ENCODE measurements at regions not wholly inside any gene's neighbourhood (a gene's known extent, or its start where the extent isn't known, plus 50 kb on each side); places are given as distances from the start of the nearest gene placed in this dataset.

GRCh38 chr7:138325434-138325833 lies 134.6 kb upstream of the TRIM24 start:
- Histone ChIP-seq H3K36me3 (ENCODE audit: control insufficient read depth, insufficient read depth, low read length) (no peaks in the 10 kb centered on the region), H3K79me1 (ENCODE audit: low read depth in 1 of 2, low read length in 2 of 2) (no peaks in the 10 kb centered on the region), H2BK5ac (ENCODE audit: low read depth, low read length, poor library complexity, severe bottlenecking) (no peak overlapping the region), H3K4ac (ENCODE audit: low read depth, low read length) (no peak overlapping the region), H3K18ac (ENCODE audit: low read depth, low read length) (no peak overlapping the region), H3K23ac (ENCODE audit: low read depth, low read length) (no peak overlapping the region), H3K9me1 (ENCODE audit: insufficient read depth, low read length) (no peaks in the 10 kb centered on the region), H2BK15ac (ENCODE audit: low read depth, low read length) (no peak overlapping the region), H3K56ac (ENCODE audit: extremely low read depth, insufficient read depth, low read length) (no peak overlapping the region), H3K27ac (ENCODE audit: insufficient read depth, low read length) (no peak overlapping the region), H4K8ac (ENCODE audit: low read depth in 2 of 2, low read length in 2 of 2) (no peak overlapping the region), H3K27me3 (ENCODE audit: control insufficient read depth, insufficient read depth, low read length) (no peaks in the 10 kb centered on the region), H2AK9ac (replicated peaks; ENCODE audit: low read depth, low read length, poor library complexity) (no peak overlapping the region), H2AK5ac (ENCODE audit: low read depth, low read length) (no peak overlapping the region), H4K5ac (ENCODE audit: low read depth, low read length) (no peak overlapping the region), H2BK20ac (ENCODE audit: low read depth, low read length) (no peak overlapping the region), H2BK120ac (ENCODE audit: low read depth, low read length) (no peak overlapping the region), H3K9me3 (ENCODE audit: control insufficient read depth, insufficient read depth, low read length) (peaks cover 5% of the 10 kb centered on the region; the same call in 1 of the 2 replicates), H3K4me2 (ENCODE audit: low read depth, low read length) (no peak overlapping the region), H4K91ac (ENCODE audit: insufficient read depth, low read depth, low read length) (no peak overlapping the region), H4K20me1 (ENCODE audit: insufficient read depth, low read length) (no peaks in the 10 kb centered on the region), H3K4me1 (ENCODE audit: control insufficient read depth, insufficient read depth, low read length) (no peaks in the 10 kb centered on the region), H3K9ac (ENCODE audit: low read depth, low read length) (no peak overlapping the region), H3K4me3 (ENCODE audit: insufficient read depth, low read depth, low read length) (no peak overlapping the region), H3K14ac (replicated peaks; ENCODE audit: low read depth, low read length) (no peak overlapping the region), H2AFZ (replicated peaks; ENCODE audit: low read length, poor library complexity) (no peak overlapping the region)
- dilution Hi-C loops (cut with HindIII; ENCODE audit: low sequenced_read_pairs, unreplicated experiment): no loop called here
- no peak for ATAC-seq (ENCODE audit: low read depth)
- WGBS, 2 experiments (ENCODE audit: extremely low coverage in 2 of 2, insufficient read length in 1 of 2): 50% methylated on average over 3 of the region's 4 CpGs; no CpG with 5 or more reads in 1 of the 2 experiments
- POLR2A ChIA-PET (ENCODE audit: unreplicated experiment): no interaction called here
- TF ChIP-seq POLR2A (IDR thresholded peaks at IDR 0.05; ENCODE audit: low read depth, low read length) (no peak), NFE2L2 (IDR thresholded peaks at IDR 0.05; ENCODE audit: low read depth, low read length) (no peak), MXI1 (IDR thresholded peaks at IDR 0.05; ENCODE audit: borderline replicate concordance, low read depth, low read length) (no peak), CEBPB (IDR thresholded peaks at IDR 0.05; ENCODE audit: low read depth, low read length) (no peak), SMC3 (IDR thresholded peaks at IDR 0.05; ENCODE audit: low read depth, low read length) (no peak), CHD1 (IDR thresholded peaks at IDR 0.05; ENCODE audit: low read depth, low read length) (no peak), MAFK (IDR thresholded peaks at IDR 0.05; ENCODE audit: low read depth, low read length) (no peak)
- CTCF ChIA-PET: interaction anchor here (0.7 kb wide), 1 partner anchor 221 kb away, joined by 4 read pairs; no protein-coding TSS in a partner anchor
- no peak for DNase-seq
- intact Hi-C loops (cut with micrococcal nuclease): no loop called here
- no TSS peak for BruUV-seq (replicated peaks)
- in situ Hi-C loops (cut with MboI; ENCODE audit: low sequenced_read_pairs): no loop called here

Measured in IMR-90 (cell line).